ENCODE measurements at regions not wholly inside any gene's neighbourhood (a gene's known extent, or its start where the extent isn't known, plus 50 kb on each side); places are given as distances from the start of the nearest gene placed in this dataset.

- Mint-ChIP-seq H3K36me3 (ENCODE audit: low read depth) (no peaks in the 10 kb centered on the region), H3K4me1 (ENCODE audit: low read depth) (no peaks in the 10 kb centered on the region), H3K27ac (no peak overlapping the region), H3K27me3 (no peaks in the 10 kb centered on the region), H3K9me3 (peaks cover 4% of the 10 kb centered on the region), H3K4me3 (no peak overlapping the region)
- POLR2A ChIA-PET = no interaction called here
- CTCF ChIA-PET = no interaction called here
- ATAC-seq (no peak), DNase-seq (no peak)
- no peak for TF ChIP-seq CTCF (IDR thresholded peaks at IDR 0.05)
- intact Hi-C loops (cut with micrococcal nuclease) = no loop called here
These were observed 1509.7 kb upstream of the WWC1 start for GRCh38 chr5:166781737-166782136.

DNA sequence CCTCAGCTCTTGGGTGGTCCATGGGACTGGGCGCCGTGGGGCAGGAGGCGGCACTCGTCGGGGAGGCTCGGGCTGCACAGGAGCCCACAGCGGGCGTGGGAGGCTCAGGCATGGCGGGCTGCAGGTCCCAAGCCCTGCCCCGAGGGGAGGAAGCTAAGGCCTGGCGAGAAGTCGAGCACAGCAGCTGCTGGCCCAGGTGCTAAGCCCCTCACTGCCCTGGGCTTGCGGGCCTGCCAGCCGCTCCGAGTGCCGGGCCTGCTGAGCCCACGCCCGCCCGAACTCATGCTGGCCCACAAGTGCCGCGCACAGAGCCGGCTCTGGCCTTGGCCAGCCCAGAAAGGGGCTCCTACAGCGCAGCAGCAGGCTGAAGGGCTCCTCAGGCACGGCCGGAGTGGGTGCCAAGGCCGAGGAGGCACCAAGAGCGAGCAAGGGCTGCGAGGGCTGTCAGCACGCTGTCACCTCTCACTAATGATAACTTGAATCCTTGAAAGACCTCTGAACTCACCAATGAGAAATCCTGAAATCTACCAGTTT lies 1506.8 kb upstream of the WWC1 start:
- no peak overlapping the region for H3K4me3 Mint-ChIP-seq
- no peak for ATAC-seq
- CTCF ChIA-PET = no interaction called here
- no peaks in the 10 kb centered on the region for H3K36me3 Mint-ChIP-seq (ENCODE audit: low read depth)
- H3K27me3 Mint-ChIP-seq = no peaks in the 10 kb centered on the region
- DNase-seq = no peak
- POLR2A ChIA-PET = no interaction called here
- intact Hi-C loops (cut with micrococcal nuclease) = no loop called here
- no peak overlapping the region for H3K27ac Mint-ChIP-seq
- H3K9me3 Mint-ChIP-seq = peaks cover 5% of the 10 kb centered on the region
- no peak for TF ChIP-seq CTCF (IDR thresholded peaks at IDR 0.05)
- no peaks in the 10 kb centered on the region for H3K4me1 Mint-ChIP-seq (ENCODE audit: low read depth)

DNA sequence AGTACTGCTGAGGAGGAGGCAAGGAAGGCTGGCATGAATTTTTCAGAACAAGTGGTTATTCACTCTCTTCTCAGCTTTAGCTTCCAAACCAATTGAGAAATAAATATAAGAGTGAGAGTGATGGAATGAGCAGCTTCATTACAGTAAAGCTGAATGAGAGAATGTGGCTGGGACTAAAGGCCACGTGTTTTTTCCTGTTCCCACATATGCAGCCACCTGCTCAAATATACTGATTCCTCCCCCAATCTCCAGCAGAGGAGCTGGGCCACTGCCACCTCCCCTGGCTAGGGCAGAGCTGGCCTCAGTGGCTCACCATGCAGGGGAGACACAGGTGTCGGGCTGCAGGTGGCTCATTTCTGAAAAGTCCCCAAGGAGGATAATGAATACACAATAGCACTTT lies 1505.3 kb upstream of the WWC1 start:
- POLR2A ChIA-PET = no interaction called here
- no peak overlapping the region for H3K4me3 Mint-ChIP-seq
- H3K27me3 Mint-ChIP-seq = no peaks in the 10 kb centered on the region
- no peaks in the 10 kb centered on the region for H3K36me3 Mint-ChIP-seq (ENCODE audit: low read depth)
- H3K9me3 Mint-ChIP-seq = peaks cover 7% of the 10 kb centered on the region
- no peaks in the 10 kb centered on the region for H3K4me1 Mint-ChIP-seq (ENCODE audit: low read depth)
- intact Hi-C loops (cut with micrococcal nuclease) = no loop called here
- TF ChIP-seq CTCF (IDR thresholded peaks at IDR 0.05) = no peak
- ATAC-seq (no peak), DNase-seq (no peak)
- CTCF ChIA-PET = no interaction called here
- H3K27ac Mint-ChIP-seq = no peak overlapping the region

DNA sequence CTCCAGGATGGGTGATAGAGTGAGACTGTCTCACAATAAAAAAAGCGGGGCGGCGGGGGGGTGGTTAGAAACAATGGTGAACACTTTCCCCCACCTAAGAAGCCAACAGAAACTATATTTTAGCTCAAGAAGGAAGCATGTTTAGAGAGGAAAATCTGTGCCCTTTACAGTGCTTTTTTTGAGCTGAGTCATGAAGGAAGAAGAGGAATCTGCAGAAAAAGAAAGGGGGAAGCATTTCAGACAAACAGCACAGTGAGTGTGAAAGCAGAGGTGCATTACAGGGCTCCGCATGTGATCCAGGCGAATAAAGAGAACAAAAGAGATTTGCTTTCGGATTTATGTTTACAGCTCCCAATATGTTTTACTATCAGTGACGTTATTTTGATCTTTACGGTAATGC lies 1504.6 kb upstream of the WWC1 start:
- no peaks in the 10 kb centered on the region for H3K4me1 Mint-ChIP-seq (ENCODE audit: low read depth)
- ATAC-seq (no peak), DNase-seq (no peak)
- peaks cover 7% of the 10 kb centered on the region for H3K9me3 Mint-ChIP-seq
- H3K4me3 Mint-ChIP-seq = no peak overlapping the region
- ChIA-PET CTCF (no interaction called here), POLR2A (no interaction called here)
- intact Hi-C loops (cut with micrococcal nuclease) = no loop called here
- H3K27me3 Mint-ChIP-seq = no peaks in the 10 kb centered on the region
- no peak for TF ChIP-seq CTCF (IDR thresholded peaks at IDR 0.05)
- no peak overlapping the region for H3K27ac Mint-ChIP-seq
- H3K36me3 Mint-ChIP-seq (ENCODE audit: low read depth) = no peaks in the 10 kb centered on the region

- no peaks in the 10 kb centered on the region for H3K27me3 Mint-ChIP-seq
- CTCF ChIA-PET = no interaction called here
- H3K27ac Mint-ChIP-seq = no peak overlapping the region
- ATAC-seq = no peak
- DNase-seq = no peak
- intact Hi-C loops (cut with micrococcal nuclease) = no loop called here
- no peak for TF ChIP-seq CTCF (IDR thresholded peaks at IDR 0.05)
- H3K9me3 Mint-ChIP-seq = peaks cover 7% of the 10 kb centered on the region
- POLR2A ChIA-PET = no interaction called here
- H3K36me3 Mint-ChIP-seq (ENCODE audit: low read depth) = no peaks in the 10 kb centered on the region
- H3K4me1 Mint-ChIP-seq (ENCODE audit: low read depth) = no peaks in the 10 kb centered on the region
- no peak overlapping the region for H3K4me3 Mint-ChIP-seq
These were observed 1503.4 kb upstream of the WWC1 start for GRCh38 chr5:166788050-166788449.

Data from activated CD8-positive, alpha-beta T cell treated with anti-CD3 and anti-CD28 coated beads for 36 hours (primary cell).